Transverse colon (tissue), 3 donors: ENCODE measurements at regions not wholly inside any gene's neighbourhood (a gene's known extent, or its start where the extent isn't known, plus 50 kb on each side); places are given as distances from the start of the nearest gene placed in this dataset.

Source experiments
- EP300 ChIP-seq: sonication (generic); formaldehyde crosslinking; IDR thresholded peaks from one replicate; pipeline ENCODE4 v1.6.1; 2017; ENCODE audit warnings: antibody characterized with exemption, low read depth
- POLR2A ChIP-seq: fragments of 450-650 bp; IDR thresholded peaks from one replicate; pipeline ENCODE4 v1.6.1; 2016; ENCODE audit warnings: antibody characterized with exemption, mild to moderate bottlenecking, moderate library complexity
- TF ChIP-seq, protein P1 (sequence below), 5 experiments: fragments of 200-600 bp in 3 of 5; fragments of 450-650 bp in 2 of 5; sonication (generic) in 3 of 5; IDR thresholded peaks; 1 replicate in 2 of 5; 2 replicates in 3 of 5; pipeline ENCODE4 v1.5.1; 2016 to 2017; ENCODE audit warnings: antibody characterized with exemption in 5 of 5, inconsistent platforms in 3 of 5, mild to moderate bottlenecking in 2 of 5, moderate library complexity in 1 of 5

DNA sequence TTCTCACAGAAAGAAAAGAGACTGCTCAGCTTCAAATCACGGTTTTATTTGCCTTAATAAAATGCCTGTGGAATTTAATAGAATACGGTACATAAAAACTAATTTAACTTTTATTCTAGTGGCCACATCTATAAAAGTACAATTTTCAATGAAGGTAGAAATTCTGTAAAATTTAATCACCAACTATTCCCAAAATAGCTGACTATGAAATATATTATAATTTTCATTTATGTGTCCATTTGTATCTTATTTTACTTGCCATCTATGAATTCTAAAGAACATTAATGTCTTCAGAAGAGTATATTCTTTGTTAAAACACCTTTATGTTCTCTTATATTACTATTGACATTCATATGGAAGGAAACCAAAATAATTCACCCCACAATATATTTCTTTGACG lies 192.6 kb downstream of the BTBD3 start:
- TF ChIP-seq, protein P1, sequence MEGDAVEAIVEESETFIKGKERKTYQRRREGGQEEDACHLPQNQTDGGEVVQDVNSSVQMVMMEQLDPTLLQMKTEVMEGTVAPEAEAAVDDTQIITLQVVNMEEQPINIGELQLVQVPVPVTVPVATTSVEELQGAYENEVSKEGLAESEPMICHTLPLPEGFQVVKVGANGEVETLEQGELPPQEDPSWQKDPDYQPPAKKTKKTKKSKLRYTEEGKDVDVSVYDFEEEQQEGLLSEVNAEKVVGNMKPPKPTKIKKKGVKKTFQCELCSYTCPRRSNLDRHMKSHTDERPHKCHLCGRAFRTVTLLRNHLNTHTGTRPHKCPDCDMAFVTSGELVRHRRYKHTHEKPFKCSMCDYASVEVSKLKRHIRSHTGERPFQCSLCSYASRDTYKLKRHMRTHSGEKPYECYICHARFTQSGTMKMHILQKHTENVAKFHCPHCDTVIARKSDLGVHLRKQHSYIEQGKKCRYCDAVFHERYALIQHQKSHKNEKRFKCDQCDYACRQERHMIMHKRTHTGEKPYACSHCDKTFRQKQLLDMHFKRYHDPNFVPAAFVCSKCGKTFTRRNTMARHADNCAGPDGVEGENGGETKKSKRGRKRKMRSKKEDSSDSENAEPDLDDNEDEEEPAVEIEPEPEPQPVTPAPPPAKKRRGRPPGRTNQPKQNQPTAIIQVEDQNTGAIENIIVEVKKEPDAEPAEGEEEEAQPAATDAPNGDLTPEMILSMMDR (IDR thresholded peaks at IDR 0.05) = no peak
- TF ChIP-seq POLR2A = no peak
- no peak for TF ChIP-seq EP300
